ENCODE measurements at regions not wholly inside any gene's neighbourhood (a gene's known extent, or its start where the extent isn't known, plus 50 kb on each side); places are given as distances from the start of the nearest gene placed in this dataset.

DNA sequence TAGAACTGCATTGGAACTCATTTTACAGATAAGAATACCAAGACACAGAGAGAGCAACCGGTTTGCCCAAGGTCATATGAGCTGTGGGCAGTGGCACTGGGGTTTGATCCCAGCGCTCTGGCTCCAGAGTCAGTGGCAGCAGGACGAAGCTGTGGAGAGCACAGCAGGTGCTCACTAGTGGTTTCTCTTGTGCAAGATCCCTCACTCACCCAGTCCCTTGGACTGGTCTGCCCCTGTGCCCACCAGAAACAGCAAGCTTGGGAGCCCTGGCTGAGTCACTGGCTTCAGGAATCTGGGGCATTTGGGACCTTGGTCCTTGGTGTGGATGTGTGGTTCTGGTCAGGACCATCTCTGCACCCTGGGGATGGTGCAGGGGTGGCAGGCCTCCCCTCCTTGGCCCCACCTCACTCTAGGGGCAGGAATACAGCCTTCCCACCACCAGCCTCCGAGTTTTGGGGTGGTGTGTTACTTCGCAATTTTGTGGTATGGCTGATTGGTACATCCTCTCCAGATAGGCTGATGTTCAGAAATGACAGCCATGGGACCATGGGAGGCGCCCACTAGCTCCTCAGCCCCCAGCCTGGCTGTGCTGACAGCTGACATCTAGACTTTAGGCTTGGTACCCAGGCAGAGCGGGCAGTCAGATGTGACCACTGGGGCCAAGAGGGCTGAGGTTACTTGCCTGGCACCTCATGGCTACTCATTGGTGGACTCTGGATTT, 104.6 kb downstream of the LSM3 start:
- intact Hi-C loops (cut with DNase I), result no loop called here
- ATAC-seq, result no peak
- DNase-seq (ENCODE audit: missing footprints), result no peak

- DNase-seq (ENCODE audit: missing footprints), result no peak
- intact Hi-C loops (cut with DNase I), result no loop called here
- no peak for ATAC-seq
These were observed 105.3 kb downstream of the LSM3 start for GRCh38 chr3:14283813-14284438.

DNA sequence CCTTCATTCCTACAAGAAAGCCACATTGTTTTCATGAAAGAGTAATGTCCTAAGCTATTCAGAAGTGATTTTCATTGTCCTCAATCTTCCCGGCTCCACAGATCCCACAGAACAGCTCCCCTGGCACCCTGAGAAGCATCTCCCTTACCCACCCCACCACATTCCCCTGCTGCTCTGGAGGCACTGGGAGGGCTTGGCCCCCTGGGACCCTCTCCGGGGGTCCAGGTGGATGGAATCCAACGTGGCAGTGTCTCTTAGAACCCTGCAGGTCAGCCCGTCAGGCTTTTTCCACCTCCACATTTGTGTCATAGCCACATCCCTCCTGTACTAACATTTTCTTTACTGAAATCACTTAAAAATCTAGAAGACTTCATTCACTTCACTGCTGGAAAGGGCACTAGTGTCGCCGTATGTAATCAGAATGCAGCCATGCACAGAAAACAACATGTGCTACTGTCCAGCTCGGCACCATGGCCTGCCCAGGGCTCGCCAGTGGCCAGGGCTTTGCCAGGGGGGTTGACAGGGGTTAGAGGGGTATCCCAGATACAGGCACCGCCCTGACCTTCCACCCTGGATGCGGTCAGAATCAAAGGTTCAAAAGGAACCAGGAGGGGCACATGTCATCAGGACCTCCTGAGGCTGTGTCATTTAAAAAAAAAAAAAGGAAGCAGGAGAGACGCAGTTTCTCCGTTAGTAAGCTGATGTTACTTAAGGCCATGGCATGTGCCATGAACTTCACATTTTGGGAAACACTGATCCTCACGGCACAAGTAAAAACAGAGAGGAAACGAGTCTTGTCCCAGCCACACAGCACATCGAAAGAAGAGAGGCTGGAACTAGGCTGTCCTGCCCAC, 106.3 kb downstream of the LSM3 start:
- ATAC-seq (no peak), DNase-seq (ENCODE audit: missing footprints) (no peak)
- intact Hi-C loops (cut with DNase I), result no loop called here

DNA sequence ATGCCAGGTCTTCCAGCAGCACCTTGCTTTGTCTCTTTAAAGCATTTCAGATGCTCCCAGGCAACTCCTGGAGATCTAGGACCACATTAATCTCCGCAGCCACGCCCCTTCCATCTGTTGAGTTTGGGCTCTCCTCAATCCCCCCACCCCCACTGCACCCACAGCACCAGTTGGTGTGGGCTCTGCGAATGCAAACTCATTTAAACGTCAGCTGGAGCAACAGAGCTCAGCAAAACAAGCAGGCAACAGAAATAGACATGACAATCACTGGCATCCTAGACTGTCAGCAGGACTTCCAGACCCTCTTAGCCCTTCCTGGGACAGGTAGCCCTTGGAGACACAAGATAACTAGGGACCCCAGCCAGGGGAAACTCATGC, 106.9 kb downstream of the LSM3 start:
- no peak for DNase-seq (ENCODE audit: missing footprints)
- intact Hi-C loops (cut with DNase I), result no loop called here
- ATAC-seq, result no peak

GRCh38 chr3:14286887-14287500, 108.4 kb downstream of the LSM3 start:
- DNase-seq (ENCODE audit: missing footprints) (no peak), ATAC-seq (no peak)
- intact Hi-C loops (cut with DNase I), result no loop called here

- intact Hi-C loops (cut with DNase I), result no loop called here
- no peak for ATAC-seq
- DNase-seq (ENCODE audit: missing footprints), result no peak
These were observed 109.7 kb downstream of the LSM3 start for GRCh38 chr3:14288177-14288788.

DNA sequence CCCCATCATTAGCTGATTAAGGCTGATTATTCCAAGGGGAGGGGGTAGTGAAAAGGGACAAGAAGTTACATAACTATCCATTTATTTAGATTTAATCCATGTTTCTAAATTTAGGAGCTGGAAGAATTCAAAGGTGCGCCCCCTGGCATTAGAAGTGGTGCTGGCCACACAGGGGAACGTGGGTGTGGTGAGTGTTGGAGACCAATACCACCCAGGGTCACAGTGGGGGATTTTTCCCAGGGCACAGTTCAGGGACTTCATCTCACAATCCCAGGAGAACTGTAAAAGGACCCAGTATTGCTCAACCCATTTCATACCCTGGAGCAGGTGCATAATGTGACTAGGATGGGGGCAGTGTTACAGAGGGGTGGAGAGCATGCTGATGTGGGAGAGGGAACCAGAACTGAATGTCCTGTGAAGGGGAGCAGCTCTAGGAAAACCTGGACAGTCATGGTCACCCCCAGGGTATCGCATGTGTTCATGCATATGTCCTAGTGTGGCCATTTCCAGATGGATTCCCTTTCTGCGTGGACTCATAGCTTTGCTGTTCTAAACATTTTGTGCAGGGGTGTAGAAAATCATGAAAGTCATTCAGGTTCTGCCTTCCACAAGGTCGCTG, 110.3 kb downstream of the LSM3 start:
- peak; percentile 24 for ATAC-seq
- DNase-seq (ENCODE audit: missing footprints), result no peak
- intact Hi-C loops (cut with DNase I), result no loop called here

GRCh38 chr3:14289590-14290461, 111.2 kb downstream of the LSM3 start:
- ATAC-seq, result peak; percentile 94
- intact Hi-C loops (cut with DNase I), result no loop called here

DNA sequence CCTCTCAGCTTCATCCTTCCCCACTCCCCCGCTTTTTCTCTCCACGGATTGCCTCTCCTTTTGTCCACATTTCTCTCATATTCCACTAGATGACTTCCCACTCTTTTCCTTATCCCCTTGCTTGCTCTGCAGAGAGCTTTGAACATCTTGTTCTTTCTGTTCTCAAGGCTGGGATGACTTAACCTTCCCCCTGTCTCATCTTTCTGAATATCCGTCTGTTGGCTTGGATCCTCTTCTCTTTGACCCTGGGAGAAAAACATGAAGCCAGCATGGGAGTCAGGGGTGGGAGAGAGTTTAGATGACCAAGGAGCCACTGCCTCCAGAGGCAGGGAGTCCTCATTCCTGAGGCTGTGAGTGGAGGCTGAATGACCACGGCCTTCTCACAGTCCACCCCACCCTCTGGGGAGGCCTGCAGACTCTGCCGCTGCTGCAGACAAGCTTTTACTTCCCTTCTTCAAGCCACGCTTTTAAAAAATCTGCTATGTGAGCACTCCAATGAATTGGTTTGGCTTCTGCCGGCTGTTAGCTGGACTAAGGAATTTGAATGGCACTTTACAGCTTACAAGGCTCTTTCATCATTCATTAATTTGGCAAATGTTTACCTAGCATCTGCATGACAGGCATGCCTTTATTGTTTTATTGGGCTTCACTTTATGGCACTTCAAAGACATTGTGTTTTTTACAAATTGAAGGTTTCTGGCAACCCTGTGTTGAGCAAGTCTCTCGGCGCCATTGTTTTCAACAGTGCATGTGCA, 111.6 kb upstream of the SLC6A6 start:
- DNase-seq (ENCODE audit: missing footprints) (no peak), ATAC-seq (no peak)
- intact Hi-C loops (cut with DNase I), result no loop called here

More at GRCh38 chr3:14289590-14290461, 111.2 kb downstream of the LSM3 start:
- no peak for DNase-seq (ENCODE audit: missing footprints)

DNA sequence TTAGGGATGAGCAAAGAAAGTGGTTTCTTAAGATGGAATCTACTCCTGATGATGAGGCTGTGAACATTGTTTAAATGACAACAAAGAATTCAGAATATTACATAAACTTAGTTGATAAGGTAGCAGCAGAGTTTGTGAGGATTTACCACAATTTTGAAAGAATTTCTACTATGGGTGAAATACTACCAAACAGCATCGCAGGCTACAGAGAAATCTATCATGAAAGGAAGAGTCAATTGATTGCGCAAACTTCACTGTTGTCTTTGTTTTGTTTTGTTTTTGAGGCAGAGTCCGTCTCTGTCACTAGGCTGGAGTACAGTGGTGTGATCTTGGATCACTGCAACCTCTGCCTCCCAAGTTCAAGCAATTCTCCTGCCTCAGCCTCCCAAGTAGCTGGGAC, 107.4 kb upstream of the SLC6A6 start:
- no peak for ATAC-seq
- intact Hi-C loops (cut with DNase I), result no loop called here
- DNase-seq (ENCODE audit: missing footprints), result no peak

DNA sequence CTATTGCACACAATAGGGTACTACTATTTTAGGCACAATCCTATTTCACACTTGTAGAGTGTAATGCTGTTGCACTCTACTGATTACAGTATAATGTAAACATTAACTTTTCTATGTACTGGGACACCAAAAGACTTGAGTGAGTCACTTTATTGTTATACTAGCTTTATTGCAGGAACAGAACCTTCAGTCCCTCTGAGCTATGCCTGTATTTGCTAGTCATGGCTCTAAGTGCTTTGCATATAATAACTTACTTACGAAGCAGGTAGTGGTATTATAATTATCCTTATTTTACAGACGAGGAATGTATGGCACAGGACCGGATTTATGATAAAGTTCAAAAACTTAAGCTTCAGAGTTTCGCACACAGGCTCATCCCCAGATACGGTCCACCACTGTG, 106.6 kb upstream of the SLC6A6 start:
- ATAC-seq (no peak), DNase-seq (ENCODE audit: missing footprints) (no peak)
- intact Hi-C loops (cut with DNase I), result no loop called here

DNA sequence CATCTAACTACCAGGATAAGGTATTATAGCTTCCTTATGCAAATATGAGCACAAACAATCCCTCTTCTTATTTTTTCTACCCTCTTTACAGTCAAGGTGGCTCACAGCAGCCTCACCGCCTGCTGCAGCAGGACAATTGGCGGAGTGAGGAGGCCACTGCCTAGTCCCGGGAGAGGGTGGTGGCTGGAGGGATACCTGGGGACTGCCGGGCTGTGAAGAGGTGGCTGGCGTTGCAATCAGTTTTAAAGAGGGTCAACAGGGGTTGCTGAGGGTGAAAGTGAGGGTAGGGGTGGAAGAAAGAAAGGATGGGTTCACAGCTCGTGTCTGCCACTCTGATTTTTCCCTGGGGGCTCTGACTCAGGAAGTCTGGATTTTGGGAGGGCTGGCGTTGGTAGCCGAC, 105.1 kb upstream of the SLC6A6 start:
- DNase-seq (ENCODE audit: missing footprints) (no peak), ATAC-seq (no peak)
- intact Hi-C loops (cut with DNase I), result no loop called here

DNA sequence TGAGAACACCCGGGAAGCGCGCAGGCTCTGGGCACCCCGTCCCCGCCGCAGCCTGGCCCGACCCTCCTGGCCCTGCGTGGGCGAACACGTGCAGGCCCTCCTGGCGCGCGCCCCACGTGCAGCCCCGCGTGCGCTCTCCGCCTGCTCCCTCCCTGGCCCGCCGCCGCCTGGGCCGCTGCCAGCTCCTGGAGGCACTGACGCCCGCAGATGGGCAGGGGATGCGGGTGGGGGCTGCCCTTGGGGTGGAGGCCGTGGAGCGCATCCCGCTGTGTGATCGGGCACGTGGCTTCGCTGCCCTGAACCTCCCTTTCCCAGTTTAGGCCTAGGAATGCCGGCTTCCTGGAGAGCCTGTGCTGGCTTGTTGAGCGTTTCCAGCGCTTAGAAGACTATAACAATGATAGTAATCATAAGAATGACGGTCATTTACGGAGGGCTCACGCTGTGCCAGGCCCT, 104.6 kb upstream of the SLC6A6 start:
- no peak for ATAC-seq
- DNase-seq (ENCODE audit: missing footprints), result no peak
- intact Hi-C loops (cut with DNase I), result no loop called here

- ATAC-seq (no peak), DNase-seq (ENCODE audit: missing footprints) (no peak)
- intact Hi-C loops (cut with DNase I), result no loop called here
These were observed 104.0 kb upstream of the SLC6A6 start for GRCh38 chr3:14298442-14298841.

- ATAC-seq, result no peak
- no peak for DNase-seq (ENCODE audit: missing footprints)
- intact Hi-C loops (cut with DNase I), result no loop called here
These were observed 103.3 kb upstream of the SLC6A6 start for GRCh38 chr3:14298991-14299555.

DNA sequence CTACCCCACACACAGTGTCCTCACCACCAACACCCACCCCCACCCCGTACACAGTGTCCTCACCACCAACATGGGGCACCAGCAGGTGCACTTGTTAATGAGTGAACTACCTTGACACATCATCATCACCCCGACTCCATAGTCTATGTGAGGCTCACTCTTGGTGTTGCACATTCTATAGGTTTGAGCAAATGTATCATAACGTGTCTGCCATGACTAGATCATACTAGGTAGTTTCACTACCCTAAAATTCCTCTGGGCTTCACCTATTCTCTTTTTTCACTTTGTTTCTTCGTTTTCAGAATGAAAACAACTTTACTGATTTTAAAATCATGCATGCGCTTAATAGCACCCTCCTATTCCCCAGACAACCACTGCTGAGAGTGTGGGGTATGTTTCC, 102.6 kb upstream of the SLC6A6 start:
- no peak for ATAC-seq
- intact Hi-C loops (cut with DNase I), result no loop called here
- no peak for DNase-seq (ENCODE audit: missing footprints)
